Mesothelial cell of epicardium (in vitro differentiated cells): ENCODE measurements at regions not wholly inside any gene's neighbourhood (a gene's known extent, or its start where the extent isn't known, plus 50 kb on each side); places are given as distances from the start of the nearest gene placed in this dataset.
"Not testable (repeated sequence)": the region's sequence is repeated elsewhere in the genome, so short reads cannot be mapped to it uniquely, and the experiment has no call there.

Experiments used
- DNase-seq, 2 experiments: peaks; one replicate each; pipeline ENCODE4 v3.0.0; 2021; ENCODE audit warnings: low spot score in 2 of 2; ENCODE audit not compliant: unreplicated experiment in 2 of 2
- H3K27ac Mint-ChIP-seq: 2 replicates; pipeline ENCODE4 v1.8.0; 2021; ENCODE audit warnings: mixed read lengths
- H3K27me3 Mint-ChIP-seq: 2 replicates; pipeline ENCODE4 v1.8.0; 2021; ENCODE audit warnings: low read depth, mixed read lengths
- H3K36me3 Mint-ChIP-seq: 2 replicates; pipeline ENCODE4 v1.8.0; 2021; ENCODE audit warnings: mixed read lengths
- H3K4me1 Mint-ChIP-seq: 2 replicates; pipeline ENCODE4 v1.8.0; 2021; ENCODE audit warnings: mixed read lengths
- H3K4me3 Mint-ChIP-seq: 2 replicates; pipeline ENCODE4 v1.8.0; 2021; ENCODE audit warnings: mild to moderate bottlenecking, moderate library complexity, mixed read lengths
- H3K9me3 Mint-ChIP-seq: 2 replicates; pipeline ENCODE4 v1.8.0; 2021; ENCODE audit warnings: mixed read lengths
- CTCF ChIP-seq: fragments of 200-600 bp; sonication (generic); IDR thresholded peaks from one replicate; pipeline ENCODE4 v1.5.0; 2021; ENCODE audit warnings: antibody characterized with exemption; ENCODE audit not compliant: unreplicated experiment

GRCh38 chr10:44280226-44281014 is 104.5 kb downstream of the CXCL12 start:
- Mint-ChIP-seq H3K36me3 (peaks cover 3% of the 10 kb centered on the region), H3K27me3 (no peaks in the 10 kb centered on the region)
- DNase-seq: no peak

GRCh38 chr10:44279426-44280126 is 105.3 kb downstream of the CXCL12 start:
- no peak for TF ChIP-seq CTCF
- no peak for DNase-seq
- Mint-ChIP-seq H3K27me3 (no peaks in the 10 kb centered on the region), H3K4me1 (peaks cover 2% of the 10 kb centered on the region), H3K9me3 (peaks cover 15% of the 10 kb centered on the region), H3K4me3 (no peak overlapping the region), H3K27ac (no peak overlapping the region), H3K36me3 (peaks cover 3% of the 10 kb centered on the region)

More at GRCh38 chr10:44280226-44281014, 104.5 kb downstream of the CXCL12 start:
- Mint-ChIP-seq H3K4me3 (no peak overlapping the region), H3K27ac (no peak overlapping the region), H3K4me1 (peaks cover 2% of the 10 kb centered on the region), H3K9me3 (peaks cover 15% of the 10 kb centered on the region)
- TF ChIP-seq CTCF: no peak

GRCh38 chr10:44278837-44279324 is 106.0 kb downstream of the CXCL12 start:
- no peak overlapping the region for H3K27ac Mint-ChIP-seq
- H3K27me3 Mint-ChIP-seq: no peaks in the 10 kb centered on the region
- no peak overlapping the region for H3K4me3 Mint-ChIP-seq
- H3K4me1 Mint-ChIP-seq: peaks cover 2% of the 10 kb centered on the region
- no peak for TF ChIP-seq CTCF
- peaks cover 3% of the 10 kb centered on the region for H3K36me3 Mint-ChIP-seq
- DNase-seq: no peak
- H3K9me3 Mint-ChIP-seq: peaks cover 15% of the 10 kb centered on the region

GRCh38 chr10:44268435-44268948 is 116.4 kb downstream of the CXCL12 start:
- H3K27me3 Mint-ChIP-seq, H3K4me3 Mint-ChIP-seq, H3K27ac Mint-ChIP-seq, DNase-seq, H3K4me1 Mint-ChIP-seq: not testable (repeated sequence)
- H3K36me3 Mint-ChIP-seq: peaks cover 11% of the 10 kb centered on the region
- H3K9me3 Mint-ChIP-seq: peaks cover 25% of the 10 kb centered on the region

GRCh38 chr10:44267007-44267406 is 117.9 kb downstream of the CXCL12 start:
- Mint-ChIP-seq H3K27me3 (no peaks in the 10 kb centered on the region), H3K4me1 (peaks cover 5% of the 10 kb centered on the region), H3K36me3 (peaks cover 11% of the 10 kb centered on the region), H3K4me3 (no peak overlapping the region), H3K9me3 (peaks cover 25% of the 10 kb centered on the region), H3K27ac (no peak overlapping the region)
- DNase-seq: no peak
- no peak for TF ChIP-seq CTCF

DNA sequence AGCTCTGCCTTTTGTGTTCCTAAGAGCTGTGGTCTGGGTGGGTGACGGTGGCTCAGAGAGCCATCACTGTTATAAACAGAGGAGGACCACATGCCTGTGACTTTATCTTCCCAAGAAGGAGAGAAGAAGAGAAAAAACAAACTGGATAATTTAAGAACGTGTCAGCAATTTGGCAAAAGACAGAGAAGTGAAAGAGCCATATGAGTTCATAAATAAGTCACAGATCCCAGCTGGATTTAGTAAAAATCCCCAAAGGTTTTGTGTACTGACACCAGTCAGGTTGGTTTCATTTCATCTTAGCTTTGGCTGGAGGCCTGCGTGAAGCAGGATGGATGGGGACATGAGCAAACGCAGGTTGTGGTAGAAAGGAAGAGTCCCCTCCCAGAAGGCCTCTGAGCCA is 120.7 kb downstream of the CXCL12 start:
- DNase-seq: no peak
- TF ChIP-seq CTCF: no peak
- peaks cover 11% of the 10 kb centered on the region for H3K36me3 Mint-ChIP-seq
- H3K27me3 Mint-ChIP-seq: no peaks in the 10 kb centered on the region
- peaks cover 27% of the 10 kb centered on the region for H3K4me1 Mint-ChIP-seq
- H3K9me3 Mint-ChIP-seq: peaks cover 18% of the 10 kb centered on the region
- no peak overlapping the region for H3K4me3 Mint-ChIP-seq
- H3K27ac Mint-ChIP-seq: no peak overlapping the region
